Ishikawa (cell line): ENCODE measurements at regions not wholly inside any gene's neighbourhood (a gene's known extent, or its start where the extent isn't known, plus 50 kb on each side); places are given as distances from the start of the nearest gene placed in this dataset.

Experiments used
- CEBPB ChIP-seq: IDR thresholded peaks from 2 replicates; pipeline ENCODE4 v1.6.1; 2012
- CREB1 ChIP-seq: IDR thresholded peaks from 2 replicates; pipeline ENCODE4 v1.6.1; 2012; ENCODE audit warnings: low read depth
- EGR1 ChIP-seq: IDR thresholded peaks from 2 replicates; pipeline ENCODE4 v1.6.1; 2012
- EP300 ChIP-seq: IDR thresholded peaks from 2 replicates; pipeline ENCODE4 v1.6.1; 2012; ENCODE audit warnings: borderline replicate concordance
- FOXM1 ChIP-seq: IDR thresholded peaks from 2 replicates; pipeline ENCODE4 v1.6.1; 2012; ENCODE audit warnings: low read depth, borderline replicate concordance
- NFIC ChIP-seq: IDR thresholded peaks from 2 replicates; pipeline ENCODE4 v1.6.1; 2012
- RAD21 ChIP-seq: IDR thresholded peaks from 2 replicates; pipeline ENCODE4 v1.6.1; 2012; ENCODE audit warnings: low read depth
- REST ChIP-seq: IDR thresholded peaks from 2 replicates; pipeline ENCODE4 v1.6.1; 2012; ENCODE audit warnings: low read depth, mild to moderate bottlenecking
- TAF1 ChIP-seq: IDR thresholded peaks from 2 replicates; pipeline ENCODE4 v1.6.1; 2012; ENCODE audit warnings: low read depth, mild to moderate bottlenecking
- TCF12 ChIP-seq: IDR thresholded peaks from 2 replicates; pipeline ENCODE4 v1.6.1; 2012; ENCODE audit warnings: low read depth
- TEAD4 ChIP-seq: IDR thresholded peaks from 2 replicates; pipeline ENCODE4 v1.6.1; 2012
- YY1 ChIP-seq: IDR thresholded peaks from 2 replicates; pipeline ENCODE4 v1.6.1; 2012; ENCODE audit warnings: low read depth
- ZBTB7A ChIP-seq: IDR thresholded peaks from 2 replicates; pipeline ENCODE4 v1.6.1; 2012; ENCODE audit warnings: low read depth
- TF ChIP-seq, protein P1 (sequence below): IDR thresholded peaks from 2 replicates; pipeline ENCODE4 v1.6.1; 2012
- TF ChIP-seq, protein P2 (sequence below): IDR thresholded peaks from 2 replicates; pipeline ENCODE4 v1.6.1; 2012

DNA sequence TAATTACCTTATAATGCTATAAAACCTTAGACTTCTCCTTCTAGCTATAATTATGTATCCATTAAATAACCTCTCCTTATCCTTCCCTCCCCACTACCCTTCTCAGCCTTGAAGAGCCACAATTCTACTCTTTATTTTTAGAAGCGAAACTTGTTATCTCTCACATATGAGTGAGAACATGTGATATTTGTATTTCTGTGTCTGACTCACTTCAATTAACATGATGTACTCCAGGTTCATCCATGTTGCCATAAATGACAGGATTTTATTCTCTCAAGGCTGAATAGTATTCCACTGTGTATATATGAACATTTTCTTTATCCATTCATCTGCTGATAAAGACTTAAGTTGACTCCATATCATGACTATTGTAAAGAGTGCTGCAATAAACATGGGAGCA is 485.6 kb downstream of the FLRT2 start:
- TF ChIP-seq, protein P1, sequence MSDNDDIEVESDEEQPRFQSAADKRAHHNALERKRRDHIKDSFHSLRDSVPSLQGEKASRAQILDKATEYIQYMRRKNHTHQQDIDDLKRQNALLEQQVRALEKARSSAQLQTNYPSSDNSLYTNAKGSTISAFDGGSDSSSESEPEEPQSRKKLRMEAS: no peak
- TF ChIP-seq EP300: no peak
- no peak for TF ChIP-seq NFIC
- no peak for TF ChIP-seq REST
- TF ChIP-seq FOXM1: no peak
- TF ChIP-seq, protein P2, sequence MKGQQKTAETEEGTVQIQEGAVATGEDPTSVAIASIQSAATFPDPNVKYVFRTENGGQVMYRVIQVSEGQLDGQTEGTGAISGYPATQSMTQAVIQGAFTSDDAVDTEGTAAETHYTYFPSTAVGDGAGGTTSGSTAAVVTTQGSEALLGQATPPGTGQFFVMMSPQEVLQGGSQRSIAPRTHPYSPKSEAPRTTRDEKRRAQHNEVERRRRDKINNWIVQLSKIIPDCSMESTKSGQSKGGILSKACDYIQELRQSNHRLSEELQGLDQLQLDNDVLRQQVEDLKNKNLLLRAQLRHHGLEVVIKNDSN: no peak
- TF ChIP-seq EGR1: no peak
- TF ChIP-seq TCF12: no peak
- no peak for TF ChIP-seq TEAD4
- no peak for TF ChIP-seq CREB1
- TF ChIP-seq ZBTB7A: no peak
- TF ChIP-seq RAD21: no peak
- TF ChIP-seq CEBPB: no peak
- no peak for TF ChIP-seq TAF1
- no peak for TF ChIP-seq YY1

GRCh38 chr14:86013641-86014040 is 483.7 kb downstream of the FLRT2 start:
- TF ChIP-seq, protein P1: no peak
- TF ChIP-seq CEBPB (no peak), RAD21 (no peak), ZBTB7A (no peak), EGR1 (no peak), NFIC (no peak), CREB1 (no peak), EP300 (no peak), REST (no peak), TAF1 (no peak), YY1 (no peak), TCF12 (no peak), TEAD4 (no peak), FOXM1 (no peak)
- TF ChIP-seq, protein P2: no peak

DNA sequence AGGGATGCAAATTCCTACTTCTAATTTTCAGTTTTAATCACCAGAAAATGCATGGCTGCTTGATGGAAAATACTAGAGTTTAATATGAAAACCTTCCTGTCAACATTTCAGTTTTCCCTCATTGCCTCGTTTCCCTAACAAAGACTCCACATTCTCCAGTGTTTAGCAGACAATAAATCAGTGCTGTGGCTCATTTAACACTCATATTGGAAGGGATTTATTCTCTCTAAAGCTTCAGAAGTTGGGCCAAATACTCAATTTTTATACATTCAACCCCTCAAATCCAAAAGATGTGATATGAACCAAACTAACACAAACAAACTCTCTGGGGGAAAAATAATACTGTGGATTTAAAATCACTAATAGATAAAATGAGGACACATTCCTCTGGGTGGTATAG is 482.5 kb downstream of the FLRT2 start:
- TF ChIP-seq RAD21 (no peak), FOXM1 (no peak), TEAD4 (no peak), YY1 (no peak), REST (no peak), TCF12 (no peak), EGR1 (no peak), ZBTB7A (no peak), CREB1 (no peak), TAF1 (no peak), EP300 (no peak)
- TF ChIP-seq, protein P1: no peak

DNA sequence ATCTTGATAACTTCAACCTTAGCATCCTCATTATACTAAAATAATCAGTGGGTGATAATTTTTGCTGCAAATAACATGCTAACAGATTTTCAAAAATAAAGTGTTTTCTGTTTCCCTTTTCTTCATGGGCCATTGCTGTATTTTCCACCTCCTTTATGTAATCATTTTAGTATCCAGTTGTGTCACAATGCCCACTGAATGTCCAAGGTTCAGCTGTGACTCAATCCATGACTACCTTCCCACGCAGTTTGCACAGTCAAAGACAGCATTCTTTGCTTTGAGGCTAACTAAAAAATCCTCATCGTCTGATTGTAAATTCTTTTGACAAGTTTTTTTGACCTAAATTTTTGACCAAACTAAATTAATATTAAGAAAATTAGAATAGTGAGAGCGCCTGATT is 474.1 kb downstream of the FLRT2 start:
- TF ChIP-seq EP300 (no peak), CEBPB (no peak), TCF12 (no peak), YY1 (no peak), NFIC (no peak)

- TF ChIP-seq EP300 (no peak), EGR1 (no peak), TAF1 (no peak), CREB1 (no peak), ZBTB7A (no peak), TEAD4 (no peak), NFIC (no peak), FOXM1 (no peak), YY1 (no peak), CEBPB (no peak), TCF12 (no peak), REST (no peak)
- TF ChIP-seq, protein P2: no peak
Measured at GRCh38 chr14:85996551-85996950, 466.6 kb downstream of the FLRT2 start.
